ENCODE measurements at regions not wholly inside any gene's neighbourhood (a gene's known extent, or its start where the extent isn't known, plus 50 kb on each side); places are given as distances from the start of the nearest gene placed in this dataset.

DNA sequence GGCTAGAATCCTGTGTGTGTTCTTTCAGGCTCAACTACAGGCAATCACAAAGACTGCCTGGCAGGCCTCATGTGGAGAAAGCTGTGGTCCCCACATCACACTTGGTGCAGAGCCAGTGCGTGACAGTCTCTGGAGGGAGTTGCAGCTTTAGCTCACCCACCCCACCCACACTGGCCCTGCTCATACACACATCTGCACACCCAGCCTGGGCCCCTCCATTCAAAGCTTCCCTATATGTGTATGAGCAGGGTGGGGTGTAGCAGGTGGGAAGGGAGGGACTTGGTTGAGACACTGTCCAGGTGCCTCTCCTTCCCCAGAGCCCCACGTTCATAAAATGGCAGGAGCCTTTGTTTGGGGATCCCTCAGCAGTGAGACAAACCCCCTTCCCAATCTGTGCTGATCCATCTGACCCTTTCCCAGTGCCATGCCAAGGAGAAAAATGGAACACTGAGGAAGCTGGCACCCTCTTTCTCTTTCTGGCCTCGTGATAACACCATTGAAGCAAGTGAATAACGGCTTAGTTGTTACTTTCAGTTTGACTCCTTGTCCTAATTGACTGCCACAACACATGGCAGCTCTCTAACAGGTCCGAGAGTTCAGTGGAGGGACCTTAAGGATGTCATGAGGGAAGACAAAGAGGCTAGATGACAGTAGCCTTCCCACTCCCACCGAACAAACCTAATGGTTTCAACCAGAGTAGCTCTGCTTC lies 53.8 kb upstream of the NRSN1 start:
- no peak for DNase-seq

DNA sequence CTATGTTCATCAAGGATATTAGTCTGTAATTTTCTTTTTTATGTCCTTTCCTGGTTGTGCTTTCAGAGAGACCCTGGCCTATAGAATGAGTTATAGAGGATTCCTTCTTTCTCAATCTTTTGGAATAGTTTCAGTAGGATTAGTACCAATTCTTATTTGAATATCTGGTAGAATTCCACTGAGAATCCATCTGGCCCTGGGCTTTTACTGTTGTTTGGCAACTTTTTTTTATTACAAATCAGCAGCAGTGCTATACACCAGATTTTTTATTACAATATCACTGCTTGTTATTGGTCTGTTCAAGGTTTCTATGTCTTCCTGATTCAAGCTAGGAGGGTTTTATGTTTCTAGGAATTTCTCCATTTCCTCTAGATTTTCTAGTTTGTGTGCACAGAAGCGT lies 50.0 kb upstream of the NRSN1 start:
- no peak for DNase-seq

Data from NCI-H524 treated with DMSO at 0.1 percent for 48 hours (cell line).